Thyroid gland (tissue), 4 donors: ENCODE measurements at regions not wholly inside any gene's neighbourhood (a gene's known extent, or its start where the extent isn't known, plus 50 kb on each side); places are given as distances from the start of the nearest gene placed in this dataset.

ENCODE experiments used
- POLR2A ChIP-seq, 2 donors: fragments of 450-650 bp; IDR thresholded peaks; one replicate each; pipeline ENCODE4 v1.6.1; 2017; ENCODE audit warnings: antibody characterized with exemption in 2 of 2, mild to moderate bottlenecking in 2 of 2, moderate library complexity in 1 of 2
- TF ChIP-seq, protein P1 (sequence below), 6 experiments: fragments of 200-600 bp in 3 of 6; fragments of 450-650 bp in 3 of 6; sonication (generic) in 3 of 6; IDR thresholded peaks; one replicate each; pipeline ENCODE4 v1.5.1; 2016 to 2019; ENCODE audit warnings: antibody characterized with exemption in 6 of 6, mild to moderate bottlenecking in 2 of 6, inconsistent platforms in 1 of 6, moderate library complexity in 1 of 6

DNA sequence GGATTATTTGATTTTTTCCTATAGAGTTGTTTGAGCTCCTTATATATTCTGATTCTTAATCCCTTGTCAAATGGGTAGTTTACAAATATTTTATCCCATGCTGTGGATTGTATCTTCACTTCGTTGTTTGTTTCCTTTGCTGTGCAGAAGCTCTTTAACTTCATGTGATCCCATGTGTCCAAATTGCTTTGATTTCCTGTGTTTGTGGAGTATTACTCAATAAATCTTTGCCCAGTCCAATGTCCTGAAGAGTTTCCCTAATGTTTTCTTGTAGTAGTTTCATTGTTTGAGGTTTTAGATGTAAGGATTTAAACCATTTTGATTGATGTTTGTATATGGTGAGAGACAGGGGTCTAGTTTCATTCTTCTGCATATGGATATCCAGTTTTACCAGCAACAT is 143.7 kb upstream of the HTR1E start:
- TF ChIP-seq POLR2A (IDR thresholded peaks at IDR 0.05) = no peak
- TF ChIP-seq, protein P1, sequence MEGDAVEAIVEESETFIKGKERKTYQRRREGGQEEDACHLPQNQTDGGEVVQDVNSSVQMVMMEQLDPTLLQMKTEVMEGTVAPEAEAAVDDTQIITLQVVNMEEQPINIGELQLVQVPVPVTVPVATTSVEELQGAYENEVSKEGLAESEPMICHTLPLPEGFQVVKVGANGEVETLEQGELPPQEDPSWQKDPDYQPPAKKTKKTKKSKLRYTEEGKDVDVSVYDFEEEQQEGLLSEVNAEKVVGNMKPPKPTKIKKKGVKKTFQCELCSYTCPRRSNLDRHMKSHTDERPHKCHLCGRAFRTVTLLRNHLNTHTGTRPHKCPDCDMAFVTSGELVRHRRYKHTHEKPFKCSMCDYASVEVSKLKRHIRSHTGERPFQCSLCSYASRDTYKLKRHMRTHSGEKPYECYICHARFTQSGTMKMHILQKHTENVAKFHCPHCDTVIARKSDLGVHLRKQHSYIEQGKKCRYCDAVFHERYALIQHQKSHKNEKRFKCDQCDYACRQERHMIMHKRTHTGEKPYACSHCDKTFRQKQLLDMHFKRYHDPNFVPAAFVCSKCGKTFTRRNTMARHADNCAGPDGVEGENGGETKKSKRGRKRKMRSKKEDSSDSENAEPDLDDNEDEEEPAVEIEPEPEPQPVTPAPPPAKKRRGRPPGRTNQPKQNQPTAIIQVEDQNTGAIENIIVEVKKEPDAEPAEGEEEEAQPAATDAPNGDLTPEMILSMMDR (IDR thresholded peaks at IDR 0.05) = no peak
